Tibial nerve (tissue), 4 donors: ENCODE measurements at regions not wholly inside any gene's neighbourhood (a gene's known extent, or its start where the extent isn't known, plus 50 kb on each side); places are given as distances from the start of the nearest gene placed in this dataset.

Experiments used
- DNase-seq, 2 donors: peaks; one replicate each; pipeline ENCODE4 v3.0.0-alpha.2; 2019; ENCODE audit warnings: low spot score in 2 of 2
- H3K27ac ChIP-seq, 4 donors: fragments of 200-600 bp; sonication (generic) in 3 of 4; one replicate each; pipeline ENCODE4 v1.5.1; 2017 to 2019; ENCODE audit warnings: mild to moderate bottlenecking in 1 of 4
- H3K27me3 ChIP-seq, 2 donors: fragments of 200-600 bp; sonication (generic) in 1 of 2; one replicate each; pipeline versions ENCODE4 v1.5.1 to v1.6.0; 2017 to 2019
- H3K36me3 ChIP-seq, 3 donors: fragments of 200-600 bp; sonication (generic); one replicate each; pipeline ENCODE4 v1.5.1; 2018 to 2019
- H3K4me1 ChIP-seq, 4 donors: fragments of 200-600 bp; sonication (generic) in 3 of 4; one replicate each; pipeline ENCODE4 v1.5.1; 2017 to 2019
- H3K4me3 ChIP-seq, 4 donors: fragments of 200-600 bp; sonication (generic) in 3 of 4; one replicate each; pipeline ENCODE4 v1.5.1; 2017 to 2019; ENCODE audit warnings: mild to moderate bottlenecking in 1 of 4, moderate library complexity in 1 of 4
- H3K9me3 ChIP-seq, 4 donors: fragments of 200-600 bp; sonication (generic) in 3 of 4; one replicate each; pipeline ENCODE4 v1.5.1; 2017 to 2019
- EP300 ChIP-seq, 2 donors: sonication (generic); formaldehyde crosslinking; IDR thresholded peaks; one replicate each; pipeline ENCODE4 v1.6.1; 2017; ENCODE audit warnings: antibody characterized with exemption in 2 of 2, mild to moderate bottlenecking in 1 of 2
- POLR2A ChIP-seq, 2 donors: fragments of 450-650 bp; IDR thresholded peaks; one replicate each; pipeline ENCODE4 v1.6.1; 2017; ENCODE audit warnings: antibody characterized with exemption in 2 of 2, mild to moderate bottlenecking in 2 of 2, moderate library complexity in 2 of 2
- WGBS, 2 donors: methylation state at CpG; one replicate each; pipeline ENCODE4 v1.1.5; 2018; 5-methylcytosine and 5-hydroxymethylcytosine counted together
- TF ChIP-seq, protein P1 (sequence below), 5 experiments: fragments of 200-600 bp in 3 of 5; fragments of 450-650 bp in 2 of 5; sonication (generic) in 3 of 5; IDR thresholded peaks; one replicate each; pipeline ENCODE4 v1.5.1; 2016 to 2019; ENCODE audit warnings: antibody characterized with exemption in 5 of 5, mild to moderate bottlenecking in 3 of 5, moderate library complexity in 2 of 5

DNA sequence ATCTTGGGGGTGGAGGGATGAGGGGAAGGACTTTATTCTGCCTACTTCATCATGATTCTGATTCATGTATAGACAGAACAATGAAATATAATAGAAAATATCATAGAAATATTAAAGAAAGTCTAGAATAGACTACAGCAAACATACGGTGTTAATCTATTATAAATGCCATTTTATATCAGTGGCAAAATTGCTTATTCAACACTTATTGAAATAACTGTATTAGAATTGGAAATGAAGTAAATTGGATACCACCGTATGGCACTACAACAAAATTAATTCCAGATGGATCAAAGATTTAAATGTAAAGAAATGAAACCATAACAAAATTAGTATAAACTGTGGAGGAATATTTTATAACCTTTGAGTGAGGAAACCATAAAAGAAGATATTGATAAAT is 213.3 kb upstream of the CTAGE1 start:
- Histone ChIP-seq H3K9me3 (peaks cover 0 to 4% (median 2%) of the 10 kb centered on the region in 4 donors), H3K27me3 (no peaks in the 10 kb centered on the region), H3K4me1 (no peaks in the 10 kb centered on the region), H3K4me3 (no peak overlapping the region), H3K36me3 (no peaks in the 10 kb centered on the region), H3K27ac (no peak overlapping the region)
- WGBS, 2 donors = 92 to 97% methylated on average over 2 of the region's 2 CpGs
- no peak for DNase-seq
- TF ChIP-seq, protein P1, sequence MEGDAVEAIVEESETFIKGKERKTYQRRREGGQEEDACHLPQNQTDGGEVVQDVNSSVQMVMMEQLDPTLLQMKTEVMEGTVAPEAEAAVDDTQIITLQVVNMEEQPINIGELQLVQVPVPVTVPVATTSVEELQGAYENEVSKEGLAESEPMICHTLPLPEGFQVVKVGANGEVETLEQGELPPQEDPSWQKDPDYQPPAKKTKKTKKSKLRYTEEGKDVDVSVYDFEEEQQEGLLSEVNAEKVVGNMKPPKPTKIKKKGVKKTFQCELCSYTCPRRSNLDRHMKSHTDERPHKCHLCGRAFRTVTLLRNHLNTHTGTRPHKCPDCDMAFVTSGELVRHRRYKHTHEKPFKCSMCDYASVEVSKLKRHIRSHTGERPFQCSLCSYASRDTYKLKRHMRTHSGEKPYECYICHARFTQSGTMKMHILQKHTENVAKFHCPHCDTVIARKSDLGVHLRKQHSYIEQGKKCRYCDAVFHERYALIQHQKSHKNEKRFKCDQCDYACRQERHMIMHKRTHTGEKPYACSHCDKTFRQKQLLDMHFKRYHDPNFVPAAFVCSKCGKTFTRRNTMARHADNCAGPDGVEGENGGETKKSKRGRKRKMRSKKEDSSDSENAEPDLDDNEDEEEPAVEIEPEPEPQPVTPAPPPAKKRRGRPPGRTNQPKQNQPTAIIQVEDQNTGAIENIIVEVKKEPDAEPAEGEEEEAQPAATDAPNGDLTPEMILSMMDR (IDR thresholded peaks at IDR 0.05) = no peak
- TF ChIP-seq EP300 (IDR thresholded peaks at IDR 0.05) (no peak), POLR2A (IDR thresholded peaks at IDR 0.05) (no peak)

DNA sequence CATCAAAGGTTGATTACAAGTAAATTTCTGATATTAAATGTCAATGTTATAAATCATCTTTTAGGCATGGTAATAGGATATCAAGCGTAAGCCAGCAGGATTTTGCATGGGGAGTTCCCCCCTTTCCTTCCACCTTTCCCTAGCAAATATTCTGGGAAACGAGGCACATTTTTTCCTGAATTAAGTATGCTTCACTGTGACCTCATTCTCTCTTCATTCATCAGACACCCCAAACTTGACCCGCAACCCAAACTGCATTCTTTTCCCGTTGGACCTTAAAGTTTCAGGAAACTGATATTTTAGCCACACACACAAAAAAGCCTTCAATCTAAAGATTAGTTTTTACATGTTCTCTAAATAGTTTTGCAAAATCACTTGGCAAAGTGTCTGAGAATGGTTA is 214.5 kb upstream of the CTAGE1 start:
- WGBS, 2 donors = 51 to 57% methylated on average over 4 of the region's 4 CpGs
- no peak overlapping the region for H3K4me3 ChIP-seq
- H3K9me3 ChIP-seq = peaks cover 0 to 8% (median 2%) of the 10 kb centered on the region in 4 donors
- H3K36me3 ChIP-seq = no peaks in the 10 kb centered on the region
- TF ChIP-seq, protein P1 (IDR thresholded peaks at IDR 0.05) = no peak
- TF ChIP-seq POLR2A (IDR thresholded peaks at IDR 0.05) = no peak
- no peak overlapping the region for H3K27ac ChIP-seq
- H3K4me1 ChIP-seq = no peaks in the 10 kb centered on the region
- no peak for DNase-seq
- no peaks in the 10 kb centered on the region for H3K27me3 ChIP-seq

DNA sequence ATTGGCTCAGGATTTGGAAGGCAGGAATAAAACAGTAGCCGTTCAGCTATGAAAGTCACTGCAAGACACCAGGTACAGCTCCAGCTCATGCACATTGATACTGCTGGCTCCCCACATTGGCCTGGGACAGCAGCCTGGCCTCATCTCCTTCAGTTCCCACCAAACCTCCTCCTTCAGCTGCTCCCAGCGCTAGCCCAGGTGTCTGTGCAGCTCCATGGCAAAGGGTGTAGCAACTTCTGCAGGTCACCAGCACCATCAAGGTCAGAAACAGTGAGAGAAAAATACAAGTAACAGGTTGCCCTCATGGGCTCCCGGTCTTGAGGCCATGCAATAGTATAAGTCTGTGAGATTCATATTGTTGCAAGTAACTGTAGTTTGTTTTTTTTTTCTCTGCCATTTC is 216.7 kb upstream of the CTAGE1 start:
- no peak overlapping the region for H3K27ac ChIP-seq
- no peak overlapping the region for H3K4me3 ChIP-seq
- H3K9me3 ChIP-seq = peaks cover 0 to 4% (median 2%) of the 10 kb centered on the region in 4 donors
- whole genome bisulfite sequencing, 2 donors = 76 to 82% methylated on average over 3 of the region's 3 CpGs
- DNase-seq = no peak
- no peaks in the 10 kb centered on the region for H3K4me1 ChIP-seq
- TF ChIP-seq, protein P1 (IDR thresholded peaks at IDR 0.05) = no peak
- TF ChIP-seq EP300 (IDR thresholded peaks at IDR 0.05) (no peak), POLR2A (IDR thresholded peaks at IDR 0.05) (no peak)
- no peaks in the 10 kb centered on the region for H3K36me3 ChIP-seq
- no peaks in the 10 kb centered on the region for H3K27me3 ChIP-seq

GRCh38 chr18:22637787-22638186 is 220.1 kb upstream of the CTAGE1 start:
- no peak for DNase-seq
- Histone ChIP-seq H3K9me3 (peaks cover 0 to 4% (median 0%) of the 10 kb centered on the region in 4 donors), H3K4me1 (no peaks in the 10 kb centered on the region), H3K36me3 (no peaks in the 10 kb centered on the region), H3K27ac (no peak overlapping the region), H3K4me3 (no peak overlapping the region), H3K27me3 (no peaks in the 10 kb centered on the region)
- TF ChIP-seq POLR2A (IDR thresholded peaks at IDR 0.05) (no peak), EP300 (IDR thresholded peaks at IDR 0.05) (no peak)
- TF ChIP-seq, protein P1 (IDR thresholded peaks at IDR 0.05) = no peak
- 78 to 79% methylated on average over 1 of the region's 1 CpG for WGBS, 2 donors

- 30 to 37% methylated on average over 2 of the region's 2 CpGs for WGBS, 2 donors
- TF ChIP-seq EP300 (IDR thresholded peaks at IDR 0.05) (no peak), POLR2A (IDR thresholded peaks at IDR 0.05) (no peak)
- TF ChIP-seq, protein P1 (IDR thresholded peaks at IDR 0.05) = no peak
- DNase-seq = no peak
Measured at GRCh38 chr18:22639026-22639463, 221.3 kb upstream of the CTAGE1 start.

More at GRCh38 chr18:22639026-22639463, 221.3 kb upstream of the CTAGE1 start:
- H3K27me3 ChIP-seq = no peaks in the 10 kb centered on the region
- H3K4me3 ChIP-seq = no peak overlapping the region
- no peak overlapping the region for H3K27ac ChIP-seq
- no peaks in the 10 kb centered on the region for H3K36me3 ChIP-seq
- H3K4me1 ChIP-seq = no peaks in the 10 kb centered on the region
- peaks cover 0 to 4% (median 0%) of the 10 kb centered on the region in 4 donors for H3K9me3 ChIP-seq
